Epithelial cell of esophagus (primary cell): ENCODE measurements at regions not wholly inside any gene's neighbourhood (a gene's known extent, or its start where the extent isn't known, plus 50 kb on each side); places are given as distances from the start of the nearest gene placed in this dataset.

Experiments
- DNase-seq: peaks from one replicate; pipeline ENCODE4 v3.0.0; 2010; ENCODE audit warnings: low read depth
- H3K4me3 ChIP-seq: 2 replicates; pipeline ENCODE4 v1.5.1; 2011; ENCODE audit warnings: mild to moderate bottlenecking, low read length, control low read depth
- TF ChIP-seq, protein P1 (sequence below): IDR thresholded peaks from 2 replicates; pipeline ENCODE4 v1.5.1; 2011; ENCODE audit warnings: low read depth, mild to moderate bottlenecking, low read length, control low read depth, inconsistent platforms; ENCODE audit not compliant: insufficient read depth; ENCODE audit errors: missing control alignments

- no peak for DNase-seq
- TF ChIP-seq, protein P1, sequence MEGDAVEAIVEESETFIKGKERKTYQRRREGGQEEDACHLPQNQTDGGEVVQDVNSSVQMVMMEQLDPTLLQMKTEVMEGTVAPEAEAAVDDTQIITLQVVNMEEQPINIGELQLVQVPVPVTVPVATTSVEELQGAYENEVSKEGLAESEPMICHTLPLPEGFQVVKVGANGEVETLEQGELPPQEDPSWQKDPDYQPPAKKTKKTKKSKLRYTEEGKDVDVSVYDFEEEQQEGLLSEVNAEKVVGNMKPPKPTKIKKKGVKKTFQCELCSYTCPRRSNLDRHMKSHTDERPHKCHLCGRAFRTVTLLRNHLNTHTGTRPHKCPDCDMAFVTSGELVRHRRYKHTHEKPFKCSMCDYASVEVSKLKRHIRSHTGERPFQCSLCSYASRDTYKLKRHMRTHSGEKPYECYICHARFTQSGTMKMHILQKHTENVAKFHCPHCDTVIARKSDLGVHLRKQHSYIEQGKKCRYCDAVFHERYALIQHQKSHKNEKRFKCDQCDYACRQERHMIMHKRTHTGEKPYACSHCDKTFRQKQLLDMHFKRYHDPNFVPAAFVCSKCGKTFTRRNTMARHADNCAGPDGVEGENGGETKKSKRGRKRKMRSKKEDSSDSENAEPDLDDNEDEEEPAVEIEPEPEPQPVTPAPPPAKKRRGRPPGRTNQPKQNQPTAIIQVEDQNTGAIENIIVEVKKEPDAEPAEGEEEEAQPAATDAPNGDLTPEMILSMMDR = no peak
- H3K4me3 ChIP-seq = no peak overlapping the region
These were observed 95.8 kb upstream of the RCN1 start for GRCh38 chr11:31995032-31995431.

GRCh38 chr11:31987118-31988005, 103.5 kb upstream of the RCN1 start:
- no peak for DNase-seq
- TF ChIP-seq, protein P1 = no peak
- H3K4me3 ChIP-seq = no peak overlapping the region

GRCh38 chr11:31986201-31986889, 104.5 kb upstream of the RCN1 start:
- DNase-seq = no peak
- no peak overlapping the region for H3K4me3 ChIP-seq
- TF ChIP-seq, protein P1 = no peak

GRCh38 chr11:31981457-31981856, 109.4 kb upstream of the RCN1 start:
- no peak overlapping the region for H3K4me3 ChIP-seq
- TF ChIP-seq, protein P1 = no peak
- DNase-seq = no peak

DNA sequence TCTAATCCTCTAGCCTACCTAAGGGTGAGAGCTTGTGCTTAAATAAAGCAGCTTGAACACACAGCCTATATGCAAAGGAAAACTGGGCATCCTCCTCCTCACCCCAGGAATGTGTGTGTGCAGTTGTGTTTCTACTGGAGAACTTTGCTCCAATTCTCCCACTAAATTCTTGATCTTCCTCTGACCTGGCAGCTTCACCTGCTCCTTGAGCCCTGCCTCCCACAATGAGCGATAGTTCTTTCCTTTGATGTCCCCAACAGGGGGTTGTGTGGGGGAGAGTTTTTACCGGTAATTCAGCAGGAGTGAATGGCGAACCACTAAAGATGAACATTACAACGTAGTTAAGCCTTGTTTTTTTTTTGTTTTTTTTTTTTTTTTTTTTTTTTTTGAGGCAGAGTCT, 113.5 kb upstream of the RCN1 start:
- no peak overlapping the region for H3K4me3 ChIP-seq
- DNase-seq = no peak
- TF ChIP-seq, protein P1 = no peak

GRCh38 chr11:31974366-31975136, 116.3 kb upstream of the RCN1 start:
- H3K4me3 ChIP-seq = no peak overlapping the region
- peak; percentile 96 for DNase-seq
- TF ChIP-seq, protein P1 = no peak
